Choroid plexus epithelial cell (primary cell): ENCODE measurements at regions not wholly inside any gene's neighbourhood (a gene's known extent, or its start where the extent isn't known, plus 50 kb on each side); places are given as distances from the start of the nearest gene placed in this dataset.
"Not testable (repeated sequence)": the region's sequence is repeated elsewhere in the genome, so short reads cannot be mapped to it uniquely, and the experiment has no call there.

Experiments
- DNase-seq: peaks from one replicate; pipeline ENCODE4 v3.0.0-alpha.2; 2010; ENCODE audit warnings: low read depth
- H3K4me3 ChIP-seq: 2 replicates; pipeline ENCODE4 v1.5.1; 2011; ENCODE audit warnings: low read depth, mild to moderate bottlenecking, control low read depth, low read length, moderate library complexity
- CTCF ChIP-seq: conservative IDR thresholded peaks from 2 replicates; pipeline ENCODE4 v1.5.1; 2011; ENCODE audit warnings: low read depth, mild to moderate bottlenecking, control low read depth, inconsistent platforms, low read length, moderate library complexity

GRCh38 chr3:82556113-82556512 lies 794.7 kb upstream of the GBE1 start:
- H3K4me3 ChIP-seq = no peak overlapping the region
- no peak for DNase-seq
- no peak for TF ChIP-seq CTCF

GRCh38 chr3:82542556-82542955 lies 781.1 kb upstream of the GBE1 start:
- DNase-seq, H3K4me3 ChIP-seq: not testable (repeated sequence)

- no peak for TF ChIP-seq CTCF
- DNase-seq = no peak
- H3K4me3 ChIP-seq = no peak overlapping the region
These were observed 760.2 kb upstream of the GBE1 start for GRCh38 chr3:82521657-82522056.

GRCh38 chr3:82520846-82521245 lies 759.4 kb upstream of the GBE1 start:
- no peak overlapping the region for H3K4me3 ChIP-seq
- no peak for TF ChIP-seq CTCF
- DNase-seq = no peak

GRCh38 chr3:82509951-82510603 lies 748.6 kb upstream of the GBE1 start:
- no peak overlapping the region for H3K4me3 ChIP-seq
- no peak for DNase-seq
- TF ChIP-seq CTCF = no peak

- TF ChIP-seq CTCF = no peak
- H3K4me3 ChIP-seq = no peak overlapping the region
- DNase-seq = no peak
These were observed 747.8 kb upstream of the GBE1 start for GRCh38 chr3:82509106-82509842.

GRCh38 chr3:82506204-82506603 lies 744.8 kb upstream of the GBE1 start:
- DNase-seq = no peak
- no peak for TF ChIP-seq CTCF
- no peak overlapping the region for H3K4me3 ChIP-seq
